Muscle layer of colon (tissue), 2 donors: ENCODE measurements at regions not wholly inside any gene's neighbourhood (a gene's known extent, or its start where the extent isn't known, plus 50 kb on each side); places are given as distances from the start of the nearest gene placed in this dataset.

Source experiments
- H3K27ac ChIP-seq: one replicate; pipeline ENCODE4 v1.7.0; 2013; ENCODE audit warnings: low read depth, mild to moderate bottlenecking, low read length, moderate library complexity
- H3K27me3 ChIP-seq, 2 donors: one replicate each; pipeline ENCODE4 v1.7.0; 2013; ENCODE audit warnings: low read length in 2 of 2, mild to moderate bottlenecking in 2 of 2; ENCODE audit not compliant: insufficient read depth in 2 of 2, control insufficient read depth in 1 of 2
- H3K36me3 ChIP-seq: one replicate; pipeline ENCODE4 v1.7.0; 2013; ENCODE audit warnings: mild to moderate bottlenecking, low read length; ENCODE audit not compliant: insufficient read depth
- H3K4me1 ChIP-seq: one replicate; pipeline ENCODE4 v1.7.0; 2013; ENCODE audit warnings: mild to moderate bottlenecking, low read length; ENCODE audit not compliant: insufficient read depth
- H3K4me3 ChIP-seq, 2 donors: one replicate each; pipeline ENCODE4 v1.7.0; 2013; ENCODE audit warnings: low read length in 2 of 2, low read depth in 1 of 2, mild to moderate bottlenecking in 1 of 2, moderate library complexity in 1 of 2
- H3K9ac ChIP-seq: one replicate; pipeline ENCODE4 v1.7.0; 2013; ENCODE audit warnings: low read length
- H3K9me3 ChIP-seq: one replicate; pipeline ENCODE4 v1.7.0; 2013; ENCODE audit warnings: mild to moderate bottlenecking, low read length
- donor health status: abdominal sarcoma.
- donor health status: Adenocarcinoma of cecum.

- no peak overlapping the region for H3K4me3 ChIP-seq
- H3K36me3 ChIP-seq = no peaks in the 10 kb centered on the region
- no peak overlapping the region for H3K27ac ChIP-seq
- H3K9me3 ChIP-seq = no peaks in the 10 kb centered on the region
- H3K27me3 ChIP-seq = no peaks in the 10 kb centered on the region
- peaks cover 5% of the 10 kb centered on the region for H3K4me1 ChIP-seq
- H3K9ac ChIP-seq = no peak overlapping the region
Observed at GRCh38 chr6:138689849-138690248, 83.7 kb upstream of the CCDC28A start.

DNA sequence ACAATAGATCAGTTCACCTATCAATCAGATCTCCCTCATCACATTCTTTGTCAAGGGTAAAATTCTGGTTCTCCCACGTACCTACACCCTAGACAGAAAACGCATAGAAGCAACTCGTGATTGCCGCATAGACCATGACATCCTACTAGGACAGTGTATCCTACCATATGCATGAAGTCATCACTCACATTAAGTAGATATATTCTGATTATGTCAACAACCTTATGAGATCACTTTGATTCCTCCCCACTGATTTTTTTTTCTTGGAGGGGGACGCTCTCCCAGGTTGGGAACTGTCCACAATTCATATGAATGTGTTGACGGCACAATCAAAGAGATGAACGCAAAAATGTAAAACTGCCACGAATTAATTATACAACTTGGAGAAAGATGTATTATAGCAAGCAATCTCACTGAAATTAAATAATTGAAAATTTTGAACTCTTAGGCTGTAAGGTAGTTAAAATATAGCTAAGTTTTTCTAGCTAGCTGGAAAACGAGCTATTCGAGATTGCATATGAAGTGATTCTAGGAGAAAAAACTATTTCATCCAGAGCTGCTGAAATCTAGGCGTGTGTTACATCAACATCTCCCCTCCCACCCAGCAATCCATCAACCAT is 82.5 kb upstream of the CCDC28A start:
- Histone ChIP-seq H3K4me3 (no peak overlapping the region), H3K9ac (no peak overlapping the region), H3K4me1 (peaks cover 5% of the 10 kb centered on the region), H3K36me3 (no peaks in the 10 kb centered on the region), H3K9me3 (no peaks in the 10 kb centered on the region), H3K27me3 (no peaks in the 10 kb centered on the region), H3K27ac (no peak overlapping the region)

DNA sequence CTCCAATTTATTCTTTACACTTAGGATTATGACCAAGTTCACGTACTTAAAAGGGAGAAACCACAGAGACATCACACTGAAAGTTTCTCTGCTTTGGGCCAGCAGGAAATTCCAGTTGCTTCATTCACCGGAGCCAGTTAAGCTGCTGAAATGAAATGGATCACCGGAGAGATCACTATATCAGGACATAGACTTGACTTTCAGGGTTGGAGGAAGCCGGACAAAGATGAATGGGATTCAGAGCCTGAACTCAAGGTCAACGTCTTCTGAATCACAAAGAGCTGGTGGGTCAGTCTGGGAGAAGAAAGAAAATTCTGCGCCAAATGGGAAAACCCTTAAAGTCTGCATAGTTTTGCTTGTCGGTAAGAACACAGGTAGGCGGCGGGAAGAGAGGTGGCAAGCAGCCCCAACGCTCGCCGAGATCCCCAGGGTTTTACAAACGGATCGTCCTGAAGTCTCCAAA is 81.9 kb upstream of the CCDC28A start:
- peaks cover 5% of the 10 kb centered on the region for H3K4me1 ChIP-seq
- peak overlapping the region; percentile 19 for H3K9ac ChIP-seq
- no peaks in the 10 kb centered on the region for H3K27me3 ChIP-seq
- H3K27ac ChIP-seq = no peak overlapping the region
- no peaks in the 10 kb centered on the region for H3K9me3 ChIP-seq
- no peaks in the 10 kb centered on the region for H3K36me3 ChIP-seq
- peak overlapping the region in 1 of 2 donors; percentile 60 for H3K4me3 ChIP-seq

DNA sequence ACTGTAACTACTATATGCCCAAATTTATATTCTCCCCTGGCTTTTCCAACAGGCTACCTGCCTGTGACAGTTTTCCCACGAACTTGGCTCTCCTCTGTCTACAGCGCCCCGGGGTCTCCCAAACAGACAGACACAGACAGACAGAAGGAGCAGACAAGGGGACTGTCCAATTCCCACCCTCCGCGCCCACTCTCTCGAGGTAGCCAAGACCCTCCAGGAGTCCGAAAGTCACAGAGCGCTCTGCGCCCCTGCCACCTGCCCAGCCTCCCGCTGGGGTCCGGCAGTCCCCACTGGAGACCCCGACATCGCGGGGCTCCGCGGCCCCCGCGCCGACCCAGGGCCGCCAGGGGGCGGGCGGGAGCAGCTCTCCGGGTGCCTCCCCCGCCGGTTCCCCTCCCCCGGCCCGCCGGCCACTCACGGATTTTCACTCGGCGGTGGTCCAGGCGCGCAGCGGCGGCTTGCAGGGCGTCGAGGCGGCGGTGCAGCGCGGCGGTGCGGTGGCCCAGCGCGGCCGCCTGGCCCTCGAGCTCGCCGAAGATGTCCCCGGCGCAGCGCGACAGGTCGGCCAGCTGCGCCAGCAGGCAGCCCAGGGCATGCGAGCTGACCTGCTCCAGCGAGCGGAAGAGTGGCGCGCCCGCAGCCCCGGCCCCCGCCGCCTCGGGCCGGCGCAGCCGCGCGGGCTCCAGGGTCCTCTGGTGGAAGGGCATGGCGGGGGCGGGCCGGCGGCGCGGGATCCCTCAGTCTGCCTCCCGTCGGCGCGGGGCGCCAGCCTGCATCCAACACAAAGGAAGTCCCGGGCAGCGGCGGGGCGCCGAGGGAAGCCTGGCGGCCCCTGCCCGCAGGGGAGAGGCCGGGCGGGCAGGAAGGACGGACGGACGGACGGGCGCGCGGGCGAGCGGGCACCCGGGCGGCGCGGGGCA is 81.3 kb upstream of the CCDC28A start:
- Histone ChIP-seq H3K9me3 (no peaks in the 10 kb centered on the region), H3K4me3 (peak overlapping the region; percentile 60 to 68), H3K4me1 (peaks cover 5% of the 10 kb centered on the region), H3K27me3 (no peaks in the 10 kb centered on the region), H3K36me3 (no peaks in the 10 kb centered on the region), H3K27ac (no peak overlapping the region), H3K9ac (peak overlapping the region; percentile 19)

- H3K4me1 ChIP-seq = peaks cover 5% of the 10 kb centered on the region
- no peaks in the 10 kb centered on the region for H3K27me3 ChIP-seq
- H3K4me3 ChIP-seq = peak overlapping the region; percentile 60 to 68
- no peaks in the 10 kb centered on the region for H3K36me3 ChIP-seq
- no peaks in the 10 kb centered on the region for H3K9me3 ChIP-seq
- H3K9ac ChIP-seq = no peak overlapping the region
- no peak overlapping the region for H3K27ac ChIP-seq
Observed at GRCh38 chr6:138692978-138693909, 80.3 kb upstream of the CCDC28A start.

GRCh38 chr6:138695193-138695592 is 78.4 kb upstream of the CCDC28A start:
- Histone ChIP-seq H3K9ac (no peak overlapping the region), H3K4me1 (peaks cover 5% of the 10 kb centered on the region), H3K36me3 (no peaks in the 10 kb centered on the region), H3K4me3 (no peak overlapping the region), H3K27ac (no peak overlapping the region), H3K27me3 (no peaks in the 10 kb centered on the region), H3K9me3 (no peaks in the 10 kb centered on the region)

DNA sequence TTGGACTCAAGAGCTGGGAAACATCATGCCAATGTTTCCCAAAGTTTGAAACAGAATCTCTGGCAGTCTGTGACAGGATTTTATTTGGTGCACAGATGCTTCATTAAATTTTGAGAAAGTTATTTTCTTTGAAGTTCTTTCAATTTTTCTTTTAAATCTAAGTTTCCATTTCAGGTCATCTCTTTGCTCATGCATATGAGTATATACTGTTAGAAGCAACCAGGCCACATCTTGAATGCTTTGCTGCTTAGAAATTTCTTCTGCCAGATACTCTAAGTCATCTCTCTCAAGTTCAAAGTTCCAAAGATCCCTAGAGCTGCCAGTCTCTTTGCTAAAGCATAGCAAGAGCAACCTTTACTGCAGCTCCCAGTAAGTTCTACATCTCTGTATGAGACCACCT is 59.1 kb upstream of the CCDC28A start:
- Histone ChIP-seq H3K36me3 (no peaks in the 10 kb centered on the region), H3K27me3 (no peaks in the 10 kb centered on the region), H3K9me3 (no peaks in the 10 kb centered on the region), H3K9ac (no peak overlapping the region), H3K27ac (no peak overlapping the region), H3K4me1 (no peaks in the 10 kb centered on the region), H3K4me3 (no peak overlapping the region)

- no peaks in the 10 kb centered on the region for H3K9me3 ChIP-seq
- H3K4me3 ChIP-seq = no peak overlapping the region
- no peaks in the 10 kb centered on the region for H3K4me1 ChIP-seq
- H3K36me3 ChIP-seq = no peaks in the 10 kb centered on the region
- no peak overlapping the region for H3K9ac ChIP-seq
- H3K27me3 ChIP-seq = no peaks in the 10 kb centered on the region
- H3K27ac ChIP-seq = no peak overlapping the region
Observed at GRCh38 chr6:138716013-138716412, 57.6 kb upstream of the CCDC28A start.

DNA sequence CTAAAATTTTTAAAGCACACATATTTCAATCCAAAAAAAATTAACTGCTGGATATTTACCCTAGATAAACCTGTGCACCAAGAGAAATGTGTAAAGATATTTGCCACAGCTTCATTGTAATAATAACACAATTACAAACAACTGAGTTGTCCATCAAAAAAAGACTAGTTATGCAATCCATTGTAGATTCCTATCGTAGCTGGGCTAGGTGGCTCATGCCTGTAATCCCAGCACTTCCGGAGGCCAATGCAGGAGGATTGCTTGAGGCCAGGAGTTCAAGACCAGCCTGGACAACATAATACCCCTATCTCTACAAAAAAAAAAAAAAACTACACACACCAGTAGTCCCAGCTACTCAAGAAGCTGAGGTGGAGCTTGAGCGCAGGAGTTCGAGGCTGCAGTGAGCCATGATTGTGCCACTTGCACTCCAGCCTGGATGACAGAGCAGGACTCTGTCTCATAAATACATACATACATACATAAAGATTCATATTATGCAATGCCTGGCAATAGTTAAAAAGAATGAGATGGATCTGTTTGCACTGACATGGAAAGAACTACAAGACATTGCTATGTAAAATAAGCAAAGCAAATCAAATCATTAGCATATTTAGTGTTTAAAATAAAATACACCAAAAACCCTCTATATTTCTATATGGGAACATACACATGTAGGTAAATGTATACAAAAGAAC is 56.5 kb upstream of the CCDC28A start:
- H3K4me1 ChIP-seq = no peaks in the 10 kb centered on the region
- H3K27me3 ChIP-seq = no peaks in the 10 kb centered on the region
- H3K36me3 ChIP-seq = no peaks in the 10 kb centered on the region
- H3K9ac ChIP-seq = no peak overlapping the region
- H3K4me3 ChIP-seq = no peak overlapping the region
- no peak overlapping the region for H3K27ac ChIP-seq
- no peaks in the 10 kb centered on the region for H3K9me3 ChIP-seq

- H3K27me3 ChIP-seq = no peaks in the 10 kb centered on the region
- no peak overlapping the region for H3K4me3 ChIP-seq
- peaks cover 8% of the 10 kb centered on the region for H3K4me1 ChIP-seq
- no peaks in the 10 kb centered on the region for H3K36me3 ChIP-seq
- no peak overlapping the region for H3K9ac ChIP-seq
- H3K27ac ChIP-seq = no peak overlapping the region
- H3K9me3 ChIP-seq = no peaks in the 10 kb centered on the region
Observed at GRCh38 chr6:138719011-138719635, 54.4 kb upstream of the CCDC28A start.
